ENCODE measurements at regions not wholly inside any gene's neighbourhood (a gene's known extent, or its start where the extent isn't known, plus 50 kb on each side); places are given as distances from the start of the nearest gene placed in this dataset.

GRCh38 chr3:187450431-187451190 lies 82.4 kb downstream of the RTP4 start:
- H3K9ac ChIP-seq = no peak overlapping the region
- H3K9me3 ChIP-seq (ENCODE audit: control insufficient read depth, low read length) = no peaks in the 10 kb centered on the region
- no peaks in the 10 kb centered on the region for H3K27me3 ChIP-seq (ENCODE audit: control insufficient read depth, insufficient read depth, low read length)
- H3K27ac ChIP-seq = no peak overlapping the region
- no peaks in the 10 kb centered on the region for H3K4me1 ChIP-seq
- H3K4me2 ChIP-seq (ENCODE audit: low read length) = no peak overlapping the region
- no peak overlapping the region for H3K4me3 ChIP-seq (ENCODE audit: low read depth, low read length)
- H3K36me3 ChIP-seq (ENCODE audit: control insufficient read depth, insufficient read depth, low read length) = no peaks in the 10 kb centered on the region
- TF ChIP-seq, protein P1, sequence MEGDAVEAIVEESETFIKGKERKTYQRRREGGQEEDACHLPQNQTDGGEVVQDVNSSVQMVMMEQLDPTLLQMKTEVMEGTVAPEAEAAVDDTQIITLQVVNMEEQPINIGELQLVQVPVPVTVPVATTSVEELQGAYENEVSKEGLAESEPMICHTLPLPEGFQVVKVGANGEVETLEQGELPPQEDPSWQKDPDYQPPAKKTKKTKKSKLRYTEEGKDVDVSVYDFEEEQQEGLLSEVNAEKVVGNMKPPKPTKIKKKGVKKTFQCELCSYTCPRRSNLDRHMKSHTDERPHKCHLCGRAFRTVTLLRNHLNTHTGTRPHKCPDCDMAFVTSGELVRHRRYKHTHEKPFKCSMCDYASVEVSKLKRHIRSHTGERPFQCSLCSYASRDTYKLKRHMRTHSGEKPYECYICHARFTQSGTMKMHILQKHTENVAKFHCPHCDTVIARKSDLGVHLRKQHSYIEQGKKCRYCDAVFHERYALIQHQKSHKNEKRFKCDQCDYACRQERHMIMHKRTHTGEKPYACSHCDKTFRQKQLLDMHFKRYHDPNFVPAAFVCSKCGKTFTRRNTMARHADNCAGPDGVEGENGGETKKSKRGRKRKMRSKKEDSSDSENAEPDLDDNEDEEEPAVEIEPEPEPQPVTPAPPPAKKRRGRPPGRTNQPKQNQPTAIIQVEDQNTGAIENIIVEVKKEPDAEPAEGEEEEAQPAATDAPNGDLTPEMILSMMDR (IDR thresholded peaks at IDR 0.05) = no peak
- H2AFZ ChIP-seq = no peak overlapping the region
- no peaks in the 10 kb centered on the region for H3K79me2 ChIP-seq

GRCh38 chr3:187448674-187449073 lies 80.5 kb downstream of the RTP4 start:
- no peak overlapping the region for H3K4me2 ChIP-seq (ENCODE audit: low read length)
- no peaks in the 10 kb centered on the region for H3K27me3 ChIP-seq (ENCODE audit: control insufficient read depth, insufficient read depth, low read length)
- H3K4me3 ChIP-seq (ENCODE audit: low read depth, low read length) = no peak overlapping the region
- H3K9me3 ChIP-seq (ENCODE audit: control insufficient read depth, low read length) = no peaks in the 10 kb centered on the region
- TF ChIP-seq, protein P1 (IDR thresholded peaks at IDR 0.05) = no peak
- H3K9ac ChIP-seq = no peak overlapping the region
- no peak overlapping the region for H3K27ac ChIP-seq
- H3K36me3 ChIP-seq (ENCODE audit: control insufficient read depth, insufficient read depth, low read length) = no peaks in the 10 kb centered on the region
- H3K79me2 ChIP-seq = no peaks in the 10 kb centered on the region
- no peaks in the 10 kb centered on the region for H3K4me1 ChIP-seq
- no peak overlapping the region for H2AFZ ChIP-seq

DNA sequence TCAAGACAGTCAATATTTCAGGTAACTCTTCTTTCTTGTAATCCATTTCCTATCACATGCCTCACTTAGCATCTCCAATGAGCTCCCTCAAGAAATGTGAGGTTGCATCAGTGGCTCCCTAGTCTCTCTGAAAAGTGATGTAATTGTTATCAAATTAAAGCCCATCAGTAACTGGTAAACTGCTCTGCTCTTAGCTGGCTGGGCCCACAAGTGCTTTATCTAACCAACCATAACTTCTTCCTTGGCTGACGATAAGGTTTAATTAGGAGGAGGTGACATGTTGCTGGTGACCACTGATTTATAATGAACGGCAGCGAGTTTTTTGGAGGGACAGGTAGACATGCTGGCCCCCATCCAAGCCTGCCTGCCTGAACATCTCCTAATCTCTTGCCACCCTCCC lies 79.6 kb downstream of the RTP4 start:
- H2AFZ ChIP-seq = no peak overlapping the region
- TF ChIP-seq, protein P1 (IDR thresholded peaks at IDR 0.05) = no peak
- no peak overlapping the region for H3K9ac ChIP-seq
- no peak overlapping the region for H3K27ac ChIP-seq
- H3K9me3 ChIP-seq (ENCODE audit: control insufficient read depth, low read length) = no peaks in the 10 kb centered on the region
- no peaks in the 10 kb centered on the region for H3K27me3 ChIP-seq (ENCODE audit: control insufficient read depth, insufficient read depth, low read length)
- no peak overlapping the region for H3K4me2 ChIP-seq (ENCODE audit: low read length)
- H3K36me3 ChIP-seq (ENCODE audit: control insufficient read depth, insufficient read depth, low read length) = no peaks in the 10 kb centered on the region
- H3K79me2 ChIP-seq = no peaks in the 10 kb centered on the region
- H3K4me3 ChIP-seq (ENCODE audit: low read depth, low read length) = no peak overlapping the region
- no peaks in the 10 kb centered on the region for H3K4me1 ChIP-seq

GRCh38 chr3:187445356-187445755 lies 77.2 kb downstream of the RTP4 start:
- Histone ChIP-seq H3K27ac (no peak overlapping the region), H3K9ac (no peak overlapping the region), H3K4me1 (no peaks in the 10 kb centered on the region), H3K27me3 (ENCODE audit: control insufficient read depth, insufficient read depth, low read length) (no peaks in the 10 kb centered on the region), H2AFZ (no peak overlapping the region), H3K79me2 (no peaks in the 10 kb centered on the region), H3K36me3 (ENCODE audit: control insufficient read depth, insufficient read depth, low read length) (no peaks in the 10 kb centered on the region), H3K9me3 (ENCODE audit: control insufficient read depth, low read length) (no peaks in the 10 kb centered on the region), H3K4me3 (ENCODE audit: low read depth, low read length) (no peak overlapping the region), H3K4me2 (ENCODE audit: low read length) (no peak overlapping the region)
- TF ChIP-seq, protein P1 (IDR thresholded peaks at IDR 0.05) = no peak

DNA sequence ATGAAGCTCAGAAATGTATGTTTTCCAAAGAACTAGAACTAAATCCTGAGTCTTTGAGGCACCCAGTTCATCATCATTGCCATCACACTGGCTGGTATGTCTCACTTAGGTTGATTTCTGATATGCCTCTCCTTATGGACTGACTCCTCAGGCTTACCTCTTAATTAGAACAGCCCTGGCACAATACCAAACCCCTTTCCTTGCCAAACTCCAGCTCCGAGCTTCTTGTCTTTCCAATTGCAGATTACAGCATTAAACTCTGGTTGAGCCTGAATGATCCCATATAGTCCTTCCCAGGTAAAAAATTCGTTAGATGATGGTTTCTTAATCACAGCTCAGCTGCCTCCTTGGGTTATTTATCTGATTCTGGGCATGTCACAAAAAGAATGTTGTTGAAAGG lies 66.3 kb downstream of the RTP4 start:
- no peaks in the 10 kb centered on the region for H3K36me3 ChIP-seq (ENCODE audit: control insufficient read depth, insufficient read depth, low read length)
- TF ChIP-seq, protein P1 (IDR thresholded peaks at IDR 0.05) = no peak

More for the DNA sequence above, 66.3 kb downstream of the RTP4 start:
- Histone ChIP-seq H3K4me1 (no peaks in the 10 kb centered on the region), H2AFZ (no peak overlapping the region), H3K4me3 (ENCODE audit: low read depth, low read length) (no peak overlapping the region), H3K4me2 (ENCODE audit: low read length) (no peak overlapping the region), H3K27ac (no peak overlapping the region), H3K9ac (no peak overlapping the region), H3K79me2 (no peaks in the 10 kb centered on the region), H3K9me3 (ENCODE audit: control insufficient read depth, low read length) (no peaks in the 10 kb centered on the region), H3K27me3 (ENCODE audit: control insufficient read depth, insufficient read depth, low read length) (no peaks in the 10 kb centered on the region)
